ENCODE measurements at regions not wholly inside any gene's neighbourhood (a gene's known extent, or its start where the extent isn't known, plus 50 kb on each side); places are given as distances from the start of the nearest gene placed in this dataset.

GRCh38 chr16:73319737-73320136 lies 271.8 kb upstream of the ZFHX3 start:
- CTCF ChIA-PET: no interaction called here
- no peak for DNase-seq (ENCODE audit: low read depth, low spot score)
- POLR2A ChIA-PET: no interaction called here
- H3K4me3 ChIP-seq (ENCODE audit: low read depth, low read length): no peak overlapping the region
- TF ChIP-seq CTCF (IDR thresholded peaks at IDR 0.05; ENCODE audit: insufficient read depth, low read length, missing control alignments): no peak

GRCh38 chr16:73319261-73319660 lies 271.3 kb upstream of the ZFHX3 start:
- TF ChIP-seq CTCF (IDR thresholded peaks at IDR 0.05; ENCODE audit: insufficient read depth, low read length, missing control alignments): no peak
- DNase-seq (ENCODE audit: low read depth, low spot score): no peak
- no peak overlapping the region for H3K4me3 ChIP-seq (ENCODE audit: low read depth, low read length)
- CTCF ChIA-PET: no interaction called here
- POLR2A ChIA-PET: no interaction called here

GRCh38 chr16:73317321-73317857 lies 269.5 kb upstream of the ZFHX3 start:
- no peak for DNase-seq (ENCODE audit: low read depth, low spot score)
- TF ChIP-seq CTCF (IDR thresholded peaks at IDR 0.05; ENCODE audit: insufficient read depth, low read length, missing control alignments): no peak
- ChIA-PET POLR2A (no interaction called here), CTCF (no interaction called here)
- H3K4me3 ChIP-seq (ENCODE audit: low read depth, low read length): no peak overlapping the region

GRCh38 chr16:73315645-73316044 lies 267.7 kb upstream of the ZFHX3 start:
- CTCF ChIA-PET: no interaction called here

GRCh38 chr16:73313950-73314349 lies 266.0 kb upstream of the ZFHX3 start:
- DNase-seq (ENCODE audit: low read depth, low spot score): no peak
- CTCF ChIA-PET: no interaction called here
- no peak overlapping the region for H3K4me3 ChIP-seq (ENCODE audit: low read depth, low read length)
- POLR2A ChIA-PET: no interaction called here
- no peak for TF ChIP-seq CTCF (IDR thresholded peaks at IDR 0.05; ENCODE audit: insufficient read depth, low read length, missing control alignments)

More at GRCh38 chr16:73315645-73316044, 267.7 kb upstream of the ZFHX3 start:
- no peak overlapping the region for H3K4me3 ChIP-seq (ENCODE audit: low read depth, low read length)
- no peak for DNase-seq (ENCODE audit: low read depth, low spot score)
- no peak for TF ChIP-seq CTCF (IDR thresholded peaks at IDR 0.05; ENCODE audit: insufficient read depth, low read length, missing control alignments)
- POLR2A ChIA-PET: no interaction called here

GRCh38 chr16:73311857-73312723 lies 264.2 kb upstream of the ZFHX3 start:
- DNase-seq (ENCODE audit: low read depth, low spot score): no peak
- TF ChIP-seq CTCF (IDR thresholded peaks at IDR 0.05; ENCODE audit: insufficient read depth, low read length, missing control alignments): no peak
- H3K4me3 ChIP-seq (ENCODE audit: low read depth, low read length): no peak overlapping the region
- CTCF ChIA-PET: no interaction called here
- POLR2A ChIA-PET: no interaction called here

Data from AG04449 (cell line).